ENCODE measurements at regions not wholly inside any gene's neighbourhood (a gene's known extent, or its start where the extent isn't known, plus 50 kb on each side); places are given as distances from the start of the nearest gene placed in this dataset.

GRCh38 chr1:238186887-238187574 lies 296.3 kb upstream of the ZP4 start:
- no peak for DNase-seq
- H3K9me3 ChIP-seq (ENCODE audit: control insufficient read depth, low read depth, low read length) = no peaks in the 10 kb centered on the region
- no peaks in the 10 kb centered on the region for H3K27me3 ChIP-seq (ENCODE audit: control insufficient read depth, insufficient read depth, low read length)
- no peaks in the 10 kb centered on the region for H3K36me3 ChIP-seq (ENCODE audit: control insufficient read depth, insufficient read depth, low read length)
- no peak overlapping the region for H3K4me3 ChIP-seq (ENCODE audit: low read length)
- H3K4me1 ChIP-seq (ENCODE audit: control insufficient read depth, insufficient read depth, low read length) = no peaks in the 10 kb centered on the region
- WGBS (ENCODE audit: insufficient coverage, low lambda C conversion rate) = no CpG with 5 or more reads among the region's 4 CpGs
- no peak overlapping the region for H3K27ac ChIP-seq (ENCODE audit: low read length)

GRCh38 chr1:238177960-238178645 lies 287.4 kb upstream of the ZP4 start:
- no peak for DNase-seq
- WGBS (ENCODE audit: insufficient coverage, low lambda C conversion rate) = 91% methylated on average over 1 of the region's 7 CpGs
- Histone ChIP-seq H3K27ac (ENCODE audit: low read length) (no peak overlapping the region), H3K4me1 (ENCODE audit: control insufficient read depth, insufficient read depth, low read length) (no peaks in the 10 kb centered on the region), H3K9me3 (ENCODE audit: control insufficient read depth, low read depth, low read length) (no peaks in the 10 kb centered on the region), H3K36me3 (ENCODE audit: control insufficient read depth, insufficient read depth, low read length) (no peaks in the 10 kb centered on the region), H3K27me3 (ENCODE audit: control insufficient read depth, insufficient read depth, low read length) (no peaks in the 10 kb centered on the region), H3K4me3 (ENCODE audit: low read length) (no peak overlapping the region)

- H3K27me3 ChIP-seq (ENCODE audit: control insufficient read depth, insufficient read depth, low read length) = no peaks in the 10 kb centered on the region
- no peak for DNase-seq
- no peak overlapping the region for H3K4me3 ChIP-seq (ENCODE audit: low read length)
- no peaks in the 10 kb centered on the region for H3K4me1 ChIP-seq (ENCODE audit: control insufficient read depth, insufficient read depth, low read length)
- no CpG with 5 or more reads among the region's 1 CpG for WGBS (ENCODE audit: insufficient coverage, low lambda C conversion rate)
- no peaks in the 10 kb centered on the region for H3K9me3 ChIP-seq (ENCODE audit: control insufficient read depth, low read depth, low read length)
- H3K27ac ChIP-seq (ENCODE audit: low read length) = no peak overlapping the region
- no peaks in the 10 kb centered on the region for H3K36me3 ChIP-seq (ENCODE audit: control insufficient read depth, insufficient read depth, low read length)
Measured at GRCh38 chr1:238177351-238177750, 286.6 kb upstream of the ZP4 start.

- Histone ChIP-seq H3K9me3 (ENCODE audit: control insufficient read depth, low read depth, low read length) (no peaks in the 10 kb centered on the region), H3K27ac (ENCODE audit: low read length) (no peak overlapping the region), H3K36me3 (ENCODE audit: control insufficient read depth, insufficient read depth, low read length) (no peaks in the 10 kb centered on the region), H3K27me3 (ENCODE audit: control insufficient read depth, insufficient read depth, low read length) (no peaks in the 10 kb centered on the region), H3K4me3 (ENCODE audit: low read length) (no peak overlapping the region), H3K4me1 (ENCODE audit: control insufficient read depth, insufficient read depth, low read length) (no peaks in the 10 kb centered on the region)
- no CpG with 5 or more reads among the region's 2 CpGs for WGBS (ENCODE audit: insufficient coverage, low lambda C conversion rate)
- DNase-seq = peak in 1 of 2 donors; percentile 0
Measured at GRCh38 chr1:238176441-238176840, 285.7 kb upstream of the ZP4 start.

- Histone ChIP-seq H3K9me3 (ENCODE audit: control insufficient read depth, low read depth, low read length) (no peaks in the 10 kb centered on the region), H3K27ac (ENCODE audit: low read length) (no peak overlapping the region), H3K4me3 (ENCODE audit: low read length) (no peak overlapping the region), H3K4me1 (ENCODE audit: control insufficient read depth, insufficient read depth, low read length) (no peaks in the 10 kb centered on the region), H3K36me3 (ENCODE audit: control insufficient read depth, insufficient read depth, low read length) (no peaks in the 10 kb centered on the region), H3K27me3 (ENCODE audit: control insufficient read depth, insufficient read depth, low read length) (no peaks in the 10 kb centered on the region)
- 86% methylated on average over 1 of the region's 2 CpGs for WGBS (ENCODE audit: insufficient coverage, low lambda C conversion rate)
- no peak for DNase-seq
Measured at GRCh38 chr1:238171985-238172384, 281.3 kb upstream of the ZP4 start.

- Histone ChIP-seq H3K4me1 (ENCODE audit: control insufficient read depth, insufficient read depth, low read length) (no peaks in the 10 kb centered on the region), H3K4me3 (ENCODE audit: low read length) (no peak overlapping the region), H3K27ac (ENCODE audit: low read length) (no peak overlapping the region), H3K27me3 (ENCODE audit: control insufficient read depth, insufficient read depth, low read length) (no peaks in the 10 kb centered on the region), H3K36me3 (ENCODE audit: control insufficient read depth, insufficient read depth, low read length) (no peaks in the 10 kb centered on the region), H3K9me3 (ENCODE audit: control insufficient read depth, low read depth, low read length) (no peaks in the 10 kb centered on the region)
- DNase-seq = no peak
Measured at GRCh38 chr1:238161955-238162354, 271.2 kb upstream of the ZP4 start.

GRCh38 chr1:238153939-238154338 lies 263.2 kb upstream of the ZP4 start:
- no peak overlapping the region for H3K27ac ChIP-seq (ENCODE audit: low read length)
- no peaks in the 10 kb centered on the region for H3K36me3 ChIP-seq (ENCODE audit: control insufficient read depth, insufficient read depth, low read length)
- H3K4me3 ChIP-seq (ENCODE audit: low read length) = no peak overlapping the region
- WGBS (ENCODE audit: insufficient coverage, low lambda C conversion rate) = 60% methylated on average over 1 of the region's 3 CpGs
- H3K9me3 ChIP-seq (ENCODE audit: control insufficient read depth, low read depth, low read length) = no peaks in the 10 kb centered on the region
- no peak for DNase-seq
- no peaks in the 10 kb centered on the region for H3K27me3 ChIP-seq (ENCODE audit: control insufficient read depth, insufficient read depth, low read length)
- H3K4me1 ChIP-seq (ENCODE audit: control insufficient read depth, insufficient read depth, low read length) = no peaks in the 10 kb centered on the region

- Histone ChIP-seq H3K27me3 (ENCODE audit: control insufficient read depth, insufficient read depth, low read length) (no peaks in the 10 kb centered on the region), H3K36me3 (ENCODE audit: control insufficient read depth, insufficient read depth, low read length) (no peaks in the 10 kb centered on the region), H3K9me3 (ENCODE audit: control insufficient read depth, low read depth, low read length) (no peaks in the 10 kb centered on the region), H3K4me3 (ENCODE audit: low read length) (no peak overlapping the region), H3K27ac (ENCODE audit: low read length) (no peak overlapping the region), H3K4me1 (ENCODE audit: control insufficient read depth, insufficient read depth, low read length) (no peaks in the 10 kb centered on the region)
- 100% methylated on average over 1 of the region's 2 CpGs for WGBS (ENCODE audit: insufficient coverage, low lambda C conversion rate)
- DNase-seq = no peak
Measured at GRCh38 chr1:238153253-238153652, 262.5 kb upstream of the ZP4 start.

- Histone ChIP-seq H3K4me3 (ENCODE audit: low read length) (no peak overlapping the region), H3K4me1 (ENCODE audit: control insufficient read depth, insufficient read depth, low read length) (no peaks in the 10 kb centered on the region), H3K27ac (ENCODE audit: low read length) (no peak overlapping the region), H3K27me3 (ENCODE audit: control insufficient read depth, insufficient read depth, low read length) (no peaks in the 10 kb centered on the region), H3K36me3 (ENCODE audit: control insufficient read depth, insufficient read depth, low read length) (no peaks in the 10 kb centered on the region), H3K9me3 (ENCODE audit: control insufficient read depth, low read depth, low read length) (no peaks in the 10 kb centered on the region)
- DNase-seq = no peak
- WGBS (ENCODE audit: insufficient coverage, low lambda C conversion rate) = no CpG with 5 or more reads among the region's 2 CpGs
Measured at GRCh38 chr1:238152119-238152518, 261.4 kb upstream of the ZP4 start.

GRCh38 chr1:238143038-238143437 lies 252.3 kb upstream of the ZP4 start:
- no CpG with 5 or more reads among the region's 3 CpGs for WGBS (ENCODE audit: insufficient coverage, low lambda C conversion rate)
- H3K9me3 ChIP-seq (ENCODE audit: control insufficient read depth, low read depth, low read length) = no peaks in the 10 kb centered on the region
- H3K4me3 ChIP-seq (ENCODE audit: low read length) = no peak overlapping the region
- no peak for DNase-seq
- H3K27ac ChIP-seq (ENCODE audit: low read length) = no peak overlapping the region
- H3K27me3 ChIP-seq (ENCODE audit: control insufficient read depth, insufficient read depth, low read length) = no peaks in the 10 kb centered on the region
- H3K4me1 ChIP-seq (ENCODE audit: control insufficient read depth, insufficient read depth, low read length) = no peaks in the 10 kb centered on the region
- H3K36me3 ChIP-seq (ENCODE audit: control insufficient read depth, insufficient read depth, low read length) = no peaks in the 10 kb centered on the region

GRCh38 chr1:238141353-238141752 lies 250.6 kb upstream of the ZP4 start:
- Histone ChIP-seq H3K27me3 (ENCODE audit: control insufficient read depth, insufficient read depth, low read length) (no peaks in the 10 kb centered on the region), H3K27ac (ENCODE audit: low read length) (no peak overlapping the region), H3K4me1 (ENCODE audit: control insufficient read depth, insufficient read depth, low read length) (no peaks in the 10 kb centered on the region), H3K36me3 (ENCODE audit: control insufficient read depth, insufficient read depth, low read length) (no peaks in the 10 kb centered on the region), H3K9me3 (ENCODE audit: control insufficient read depth, low read depth, low read length) (no peaks in the 10 kb centered on the region), H3K4me3 (ENCODE audit: low read length) (no peak overlapping the region)
- WGBS (ENCODE audit: insufficient coverage, low lambda C conversion rate) = no CpG with 5 or more reads among the region's 1 CpG
- no peak for DNase-seq
